Liver (tissue), 8 donors: ENCODE measurements at regions not wholly inside any gene's neighbourhood (a gene's known extent, or its start where the extent isn't known, plus 50 kb on each side); places are given as distances from the start of the nearest gene placed in this dataset.

Experiments
- DNase-seq: peaks from one replicate; pipeline ENCODE4 v3.0.0-alpha.2; 2017; ENCODE audit warnings: low spot score
- H3K27ac ChIP-seq, 2 donors: one replicate each; pipeline ENCODE4 v1.7.0; 2013; ENCODE audit warnings: inconsistent platforms in 2 of 2, low read length in 2 of 2, control low read depth in 1 of 2, low read depth in 1 of 2, mild to moderate bottlenecking in 1 of 2
- H3K27me3 ChIP-seq, 4 donors: one replicate each; pipeline versions ENCODE4 v1.6.1 to v1.7.0; 2013; ENCODE audit warnings: low read length in 3 of 4, inconsistent platforms in 1 of 4, mild to moderate bottlenecking in 1 of 4, moderate library complexity in 1 of 4; ENCODE audit not compliant: control insufficient read depth in 4 of 4, insufficient read depth in 4 of 4
- H3K36me3 ChIP-seq, 4 donors: one replicate each; pipeline versions ENCODE4 v1.6.1 to v1.7.0; 2013; ENCODE audit warnings: low read length in 3 of 4, mild to moderate bottlenecking in 3 of 4, low read depth in 1 of 4, moderate library complexity in 1 of 4; ENCODE audit not compliant: control insufficient read depth in 4 of 4, insufficient read depth in 3 of 4
- H3K4me1 ChIP-seq, 4 donors: one replicate each; pipeline versions ENCODE4 v1.6.1 to v1.7.0; 2013; ENCODE audit warnings: low read length in 3 of 4, mild to moderate bottlenecking in 3 of 4, moderate library complexity in 1 of 4; ENCODE audit not compliant: control insufficient read depth in 4 of 4, insufficient read depth in 4 of 4
- H3K4me3 ChIP-seq, 3 donors: one replicate each; pipeline versions ENCODE4 v1.6.1 to v1.7.0; 2013; ENCODE audit warnings: low read length in 3 of 3, control low read depth in 1 of 3, low read depth in 1 of 3, mild to moderate bottlenecking in 1 of 3
- H3K9ac ChIP-seq, 2 donors: one replicate each; pipeline ENCODE4 v1.7.0; 2013; ENCODE audit warnings: low read length in 2 of 2, mild to moderate bottlenecking in 2 of 2, moderate library complexity in 2 of 2, control low read depth in 1 of 2, low read depth in 1 of 2
- H3K9me3 ChIP-seq, 4 donors: one replicate each; pipeline versions ENCODE4 v1.6.1 to v1.7.0; 2013; ENCODE audit warnings: low read length in 3 of 4; ENCODE audit not compliant: control insufficient read depth in 4 of 4
- CTCF ChIP-seq: fragments of 150-350 bp; IDR thresholded peaks from 2 replicates; pipeline ENCODE4 v1.5.1; 2017; ENCODE audit warnings: improper control_type of control experiment, low read depth, low read length; ENCODE audit not compliant: missing input control
- EGR1 ChIP-seq, 2 donors: IDR thresholded peaks; 2 replicates each; pipeline ENCODE4 v1.6.1; 2016 to 2018; ENCODE audit warnings: antibody characterized with exemption in 2 of 2, low read depth in 2 of 2
- FOXA1 ChIP-seq: IDR thresholded peaks from 2 replicates; pipeline ENCODE4 v1.6.1; 2016; ENCODE audit warnings: antibody characterized with exemption
- FOXA2 ChIP-seq: IDR thresholded peaks from 2 replicates; pipeline ENCODE4 v1.6.1; 2016; ENCODE audit warnings: antibody characterized with exemption
- GABPA ChIP-seq, 2 donors: IDR thresholded peaks in 1 of 2; conservative IDR thresholded peaks in 1 of 2; 2 replicates each; pipeline ENCODE4 v1.6.1; 2016; ENCODE audit warnings: antibody characterized with exemption in 2 of 2, mild to moderate bottlenecking in 1 of 2, moderate library complexity in 1 of 2
- HNF4A ChIP-seq, 2 donors: conservative IDR thresholded peaks; 2 replicates each; pipeline ENCODE4 v1.6.1; 2016; ENCODE audit warnings: antibody characterized with exemption in 2 of 2, mild to moderate bottlenecking in 2 of 2
- HNF4G ChIP-seq: IDR thresholded peaks from 2 replicates; pipeline ENCODE4 v1.6.1; 2016; ENCODE audit warnings: antibody characterized with exemption
- JUND ChIP-seq, 2 donors: IDR thresholded peaks; 2 replicates each; pipeline ENCODE4 v1.6.1; 2016; ENCODE audit warnings: antibody characterized with exemption in 2 of 2
- MAX ChIP-seq: IDR thresholded peaks from 2 replicates; pipeline ENCODE4 v1.6.1; 2016; ENCODE audit warnings: antibody characterized with exemption
- NR2F2 ChIP-seq: IDR thresholded peaks from 2 replicates; pipeline ENCODE4 v1.6.1; 2016; ENCODE audit warnings: antibody characterized with exemption
- RAD21 ChIP-seq, 2 donors: IDR thresholded peaks; 2 replicates each; pipeline ENCODE4 v1.6.1; 2016; ENCODE audit warnings: antibody characterized with exemption in 2 of 2, mild to moderate bottlenecking in 2 of 2
- RXRA ChIP-seq, 2 donors: IDR thresholded peaks; 2 replicates each; pipeline ENCODE4 v1.6.1; 2017 to 2018; ENCODE audit warnings: antibody characterized with exemption in 2 of 2, mild to moderate bottlenecking in 1 of 2
- SP1 ChIP-seq: IDR thresholded peaks from 2 replicates; pipeline ENCODE4 v1.6.1; 2018; ENCODE audit warnings: antibody characterized with exemption, mild to moderate bottlenecking
- TAF1 ChIP-seq: conservative IDR thresholded peaks from 2 replicates; pipeline ENCODE4 v1.6.1; 2016; ENCODE audit warnings: antibody characterized with exemption, mild to moderate bottlenecking
- YY1 ChIP-seq: IDR thresholded peaks from 2 replicates; pipeline ENCODE4 v1.6.1; 2016; ENCODE audit warnings: antibody characterized with exemption, mild to moderate bottlenecking
- ZBTB33 ChIP-seq: IDR thresholded peaks from 2 replicates; pipeline ENCODE4 v1.6.1; 2016; ENCODE audit warnings: antibody characterized with exemption
- WGBS: extraction: QIAGEN DNeasy Blood & Tissue Kit; methylation state at CpG from one replicate; pipeline ENCODE4 v1.1.7; 2013; 5-methylcytosine and 5-hydroxymethylcytosine counted together
- TF ChIP-seq, protein P1 (sequence below): IDR thresholded peaks from 2 replicates; pipeline ENCODE4 v1.6.1; 2016; ENCODE audit warnings: antibody characterized with exemption
- TF ChIP-seq, protein P2 (sequence below): IDR thresholded peaks from 2 replicates; pipeline ENCODE4 v1.6.1; 2016; ENCODE audit warnings: antibody characterized with exemption, mild to moderate bottlenecking
- donor health status: healthy.
- donor health status: healthy.
- donor health status: healthy.
- donor health status: healthy.
- donor health status: healthy.

DNA sequence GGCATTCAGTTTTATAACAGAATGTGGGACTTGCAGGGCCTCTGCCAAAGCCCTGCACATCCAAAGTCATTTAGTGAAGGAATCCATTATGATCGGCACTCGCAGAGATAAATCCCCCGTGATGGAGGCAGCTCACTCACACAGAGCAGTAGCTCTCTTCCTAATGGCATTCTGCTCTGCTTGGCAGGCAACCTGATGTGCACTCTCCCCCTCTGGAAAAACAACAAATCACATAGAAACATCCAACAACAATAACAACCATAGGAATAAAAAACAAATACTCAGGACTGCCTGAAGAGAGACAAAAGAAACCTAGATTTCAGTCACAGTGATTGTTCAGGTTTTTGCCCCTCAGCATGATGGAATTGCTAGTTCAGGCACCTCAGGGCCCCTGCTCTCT, 59.7 kb downstream of the NAA11 start:
- Histone ChIP-seq H3K27ac (no peak overlapping the region), H3K9me3 (no peaks in the 10 kb centered on the region), H3K4me3 (no peak overlapping the region), H3K36me3 (no peaks in the 10 kb centered on the region), H3K4me1 (no peaks in the 10 kb centered on the region), H3K27me3 (no peaks in the 10 kb centered on the region), H3K9ac (no peak overlapping the region)
- TF ChIP-seq RAD21 (IDR thresholded peaks at IDR 0.05) (no peak), RXRA (IDR thresholded peaks at IDR 0.05) (no peak), YY1 (no peak), HNF4A (conservative IDR thresholded peaks at IDR 0.05) (no peak), TAF1 (no peak), JUND (IDR thresholded peaks at IDR 0.05) (no peak), NR2F2 (no peak), FOXA1 (no peak), EGR1 (IDR thresholded peaks at IDR 0.05; ENCODE audit: low read depth in 2 of 2) (no peak)
- WGBS: 69% methylated on average over 3 of the region's 3 CpGs
- DNase-seq: no peak

- Histone ChIP-seq H3K4me1 (no peaks in the 10 kb centered on the region), H3K9ac (no peak overlapping the region), H3K9me3 (no peaks in the 10 kb centered on the region), H3K4me3 (no peak overlapping the region), H3K36me3 (no peaks in the 10 kb centered on the region), H3K27me3 (no peaks in the 10 kb centered on the region), H3K27ac (no peak overlapping the region)
- DNase-seq: no peak
- 56% methylated on average over 2 of the region's 2 CpGs for WGBS
- no peak for TF ChIP-seq SP1
- TF ChIP-seq NR2F2: no peak
- TF ChIP-seq HNF4A (conservative IDR thresholded peaks at IDR 0.05): no peak
- TF ChIP-seq HNF4G: no peak
- no peak for TF ChIP-seq MAX
- no peak for TF ChIP-seq EGR1 (IDR thresholded peaks at IDR 0.05; ENCODE audit: low read depth in 2 of 2)
- TF ChIP-seq, protein P1, sequence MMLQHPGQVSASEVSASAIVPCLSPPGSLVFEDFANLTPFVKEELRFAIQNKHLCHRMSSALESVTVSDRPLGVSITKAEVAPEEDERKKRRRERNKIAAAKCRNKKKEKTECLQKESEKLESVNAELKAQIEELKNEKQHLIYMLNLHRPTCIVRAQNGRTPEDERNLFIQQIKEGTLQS: no peak
- TF ChIP-seq YY1: no peak
- TF ChIP-seq JUND (IDR thresholded peaks at IDR 0.05): no peak
- TF ChIP-seq RAD21 (IDR thresholded peaks at IDR 0.05): no peak
- TF ChIP-seq GABPA (IDR thresholded peaks at IDR 0.05 in 1 of 2, conservative IDR thresholded peaks at IDR 0.05 in 1 of 2): no peak
- TF ChIP-seq FOXA1: no peak
- TF ChIP-seq FOXA2: no peak
- no peak for TF ChIP-seq CTCF
- no peak for TF ChIP-seq ZBTB33
- TF ChIP-seq TAF1: no peak
- TF ChIP-seq, protein P2, sequence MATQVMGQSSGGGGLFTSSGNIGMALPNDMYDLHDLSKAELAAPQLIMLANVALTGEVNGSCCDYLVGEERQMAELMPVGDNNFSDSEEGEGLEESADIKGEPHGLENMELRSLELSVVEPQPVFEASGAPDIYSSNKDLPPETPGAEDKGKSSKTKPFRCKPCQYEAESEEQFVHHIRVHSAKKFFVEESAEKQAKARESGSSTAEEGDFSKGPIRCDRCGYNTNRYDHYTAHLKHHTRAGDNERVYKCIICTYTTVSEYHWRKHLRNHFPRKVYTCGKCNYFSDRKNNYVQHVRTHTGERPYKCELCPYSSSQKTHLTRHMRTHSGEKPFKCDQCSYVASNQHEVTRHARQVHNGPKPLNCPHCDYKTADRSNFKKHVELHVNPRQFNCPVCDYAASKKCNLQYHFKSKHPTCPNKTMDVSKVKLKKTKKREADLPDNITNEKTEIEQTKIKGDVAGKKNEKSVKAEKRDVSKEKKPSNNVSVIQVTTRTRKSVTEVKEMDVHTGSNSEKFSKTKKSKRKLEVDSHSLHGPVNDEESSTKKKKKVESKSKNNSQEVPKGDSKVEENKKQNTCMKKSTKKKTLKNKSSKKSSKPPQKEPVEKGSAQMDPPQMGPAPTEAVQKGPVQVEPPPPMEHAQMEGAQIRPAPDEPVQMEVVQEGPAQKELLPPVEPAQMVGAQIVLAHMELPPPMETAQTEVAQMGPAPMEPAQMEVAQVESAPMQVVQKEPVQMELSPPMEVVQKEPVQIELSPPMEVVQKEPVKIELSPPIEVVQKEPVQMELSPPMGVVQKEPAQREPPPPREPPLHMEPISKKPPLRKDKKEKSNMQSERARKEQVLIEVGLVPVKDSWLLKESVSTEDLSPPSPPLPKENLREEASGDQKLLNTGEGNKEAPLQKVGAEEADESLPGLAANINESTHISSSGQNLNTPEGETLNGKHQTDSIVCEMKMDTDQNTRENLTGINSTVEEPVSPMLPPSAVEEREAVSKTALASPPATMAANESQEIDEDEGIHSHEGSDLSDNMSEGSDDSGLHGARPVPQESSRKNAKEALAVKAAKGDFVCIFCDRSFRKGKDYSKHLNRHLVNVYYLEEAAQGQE: no peak
Measured at GRCh38 chr4:79259242-79259641, 66.6 kb downstream of the NAA11 start.
